Ecto neural progenitor cell (in vitro differentiated cells): ENCODE measurements at regions not wholly inside any gene's neighbourhood (a gene's known extent, or its start where the extent isn't known, plus 50 kb on each side); places are given as distances from the start of the nearest gene placed in this dataset.

Source experiments
- DNase-seq: peaks from one replicate; pipeline ENCODE4 v3.0.0-alpha.2; 2018; ENCODE audit warnings: low spot score

GRCh38 chr13:105450784-105451183 is 1084.7 kb downstream of the EFNB2 start:
- no peak for DNase-seq

- no peak for DNase-seq
These were observed 1086.7 kb downstream of the EFNB2 start for GRCh38 chr13:105448811-105449210.

DNA sequence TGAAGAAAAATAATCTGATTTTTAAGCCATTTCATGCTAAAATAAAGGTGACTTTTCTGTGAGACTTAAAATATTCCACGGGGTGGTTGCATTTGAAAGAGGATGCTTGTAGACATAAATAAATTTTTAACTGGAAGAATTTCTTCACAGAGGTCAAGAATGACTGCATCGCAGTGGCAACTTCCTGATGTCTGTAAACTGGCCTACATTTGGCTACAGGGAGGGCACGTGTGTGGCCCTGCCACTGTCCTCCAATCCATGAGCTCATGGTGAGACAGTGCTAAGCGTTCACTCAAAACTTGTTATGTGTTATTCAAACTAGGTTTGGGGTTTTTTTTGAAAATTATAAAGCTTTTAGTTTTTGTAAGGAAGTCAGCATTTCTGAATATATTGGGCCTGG is 1089.3 kb downstream of the EFNB2 start:
- DNase-seq, result no peak

- no peak for DNase-seq
These were observed 1089.7 kb downstream of the EFNB2 start for GRCh38 chr13:105445796-105446195.

DNA sequence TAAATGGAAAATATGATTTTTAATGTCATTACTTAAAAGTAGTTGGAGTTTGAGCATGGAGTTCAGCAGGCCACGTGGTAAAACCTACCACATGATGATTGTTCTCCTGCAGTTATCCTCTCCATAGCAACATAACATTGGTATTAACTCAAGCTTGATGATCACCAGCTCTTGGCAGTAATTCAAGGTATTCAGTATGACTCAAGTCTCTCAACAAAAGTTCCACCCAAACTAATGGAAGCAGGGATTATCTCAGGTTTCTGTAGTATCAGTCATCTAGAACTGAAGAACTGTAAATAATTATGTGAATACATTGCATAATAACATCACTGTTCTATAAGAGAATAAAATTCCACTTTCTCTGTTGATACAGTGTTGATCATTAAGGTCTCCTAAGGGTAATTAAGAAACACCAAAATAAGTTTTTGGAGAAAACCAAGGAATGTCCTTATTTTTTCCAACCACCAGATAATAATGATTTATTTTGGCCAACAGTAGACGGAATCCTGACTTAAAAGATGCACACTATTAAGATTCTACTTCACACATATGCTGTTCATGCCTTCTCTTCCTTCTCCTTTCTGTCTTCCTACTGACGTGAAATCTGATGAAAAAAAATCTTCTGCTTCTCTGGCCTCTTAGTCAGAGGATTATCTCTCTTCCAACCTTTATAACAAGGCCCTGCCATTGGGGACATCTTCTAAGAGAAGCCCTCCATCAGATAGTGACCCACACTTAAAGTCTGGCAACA is 1092.3 kb downstream of the EFNB2 start:
- DNase-seq, result no peak

GRCh38 chr13:105442040-105442439 is 1093.4 kb downstream of the EFNB2 start:
- no peak for DNase-seq

- no peak for DNase-seq
These were observed 1094.3 kb downstream of the EFNB2 start for GRCh38 chr13:105441051-105441750.

GRCh38 chr13:105436943-105437342 is 1098.5 kb downstream of the EFNB2 start:
- DNase-seq, result no peak

- no peak for DNase-seq
These were observed 1103.0 kb downstream of the EFNB2 start for GRCh38 chr13:105432438-105432837.

DNA sequence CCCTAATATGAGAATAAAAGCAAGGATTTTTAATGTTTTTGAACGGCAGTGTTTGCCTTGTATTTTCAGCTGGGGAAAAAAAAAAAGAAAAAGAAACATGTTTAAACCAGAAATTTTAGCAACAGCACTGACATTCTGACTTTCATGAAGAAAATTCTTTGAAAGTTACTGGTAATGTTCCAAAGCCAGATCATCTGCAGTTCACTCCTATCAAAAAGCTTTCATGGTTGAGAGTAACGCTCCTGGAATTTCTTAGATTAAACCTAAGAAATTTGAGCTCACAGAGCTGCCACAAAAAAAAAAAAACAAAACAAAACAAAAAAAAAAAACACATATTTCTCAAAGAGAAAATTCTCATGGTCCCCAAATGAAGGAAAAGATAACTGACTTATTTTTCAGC is 1106.7 kb downstream of the EFNB2 start:
- no peak for DNase-seq

DNA sequence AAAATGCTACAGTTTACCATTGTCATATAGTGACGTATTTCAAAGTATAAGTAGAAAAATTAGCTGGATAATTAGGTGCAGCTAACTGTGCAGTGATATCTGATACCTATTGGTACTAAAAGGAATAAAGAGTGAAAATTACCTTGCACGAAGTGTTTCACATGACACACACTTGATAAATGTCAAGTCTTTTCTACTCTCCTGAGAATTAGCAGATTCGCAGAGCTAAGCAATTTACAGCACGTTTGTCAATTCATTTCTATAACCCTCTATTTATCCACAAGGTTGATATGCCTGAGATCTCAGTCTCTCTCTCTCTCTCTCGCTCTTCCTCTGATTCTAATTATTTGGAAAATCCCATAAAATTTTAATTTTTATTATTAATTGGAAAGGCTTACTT is 1109.0 kb downstream of the EFNB2 start:
- DNase-seq, result no peak

DNA sequence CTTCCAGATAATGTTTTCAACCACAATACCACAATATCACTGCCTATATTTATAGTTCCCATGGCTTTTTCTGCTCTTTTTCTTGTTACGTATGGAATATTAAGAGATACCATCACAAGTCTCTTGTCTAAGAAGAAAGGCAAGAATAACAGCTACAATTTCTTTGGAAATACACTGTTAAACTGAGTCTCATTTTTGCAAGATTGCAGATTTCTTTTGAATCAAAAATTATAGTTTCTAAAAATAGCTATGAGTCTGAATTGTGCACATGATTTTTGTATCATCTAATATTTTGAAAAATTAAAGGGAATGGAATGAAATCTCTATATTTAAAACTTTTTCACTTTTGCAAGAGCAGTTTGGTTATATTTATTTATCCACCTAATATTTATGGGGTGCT is 1120.8 kb downstream of the EFNB2 start:
- DNase-seq, result no peak

DNA sequence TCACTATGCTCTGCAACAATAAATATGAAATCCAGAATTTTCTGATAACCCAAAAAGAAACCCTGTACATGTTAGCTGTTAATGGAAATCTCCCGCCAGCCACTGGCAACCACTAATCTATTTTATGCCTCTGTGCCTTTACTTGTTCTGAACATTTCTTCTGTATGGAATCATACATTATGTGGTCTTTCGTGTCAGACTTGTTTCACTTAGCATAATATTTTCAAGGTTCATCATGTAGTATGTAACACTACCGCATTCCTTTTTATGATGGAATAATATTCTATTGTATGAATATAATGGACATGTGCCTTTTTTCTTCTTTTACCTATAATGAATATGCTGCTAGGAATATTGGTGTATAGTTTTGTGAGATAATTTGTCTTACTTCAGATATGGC is 1123.3 kb downstream of the EFNB2 start:
- no peak for DNase-seq

DNA sequence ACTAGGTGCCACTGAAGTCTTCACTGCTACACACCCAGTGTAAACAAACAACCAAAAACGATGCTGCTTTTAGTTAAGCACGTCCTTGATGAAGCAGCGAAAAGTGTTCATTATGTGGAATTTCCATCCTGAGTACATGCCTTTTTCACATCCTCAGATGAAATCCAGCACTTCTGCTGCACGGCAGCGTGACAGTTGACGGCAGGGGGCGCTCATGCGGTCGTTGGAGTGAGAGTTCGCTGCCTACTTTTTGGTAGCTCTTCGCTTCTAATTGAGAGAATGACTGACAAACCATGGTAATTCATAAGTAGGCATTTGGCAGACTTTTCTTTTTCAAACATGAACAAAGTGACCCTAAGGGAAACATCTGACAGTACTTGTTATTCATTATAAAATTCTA is 1124.9 kb downstream of the EFNB2 start:
- DNase-seq, result peak; percentile 69

DNA sequence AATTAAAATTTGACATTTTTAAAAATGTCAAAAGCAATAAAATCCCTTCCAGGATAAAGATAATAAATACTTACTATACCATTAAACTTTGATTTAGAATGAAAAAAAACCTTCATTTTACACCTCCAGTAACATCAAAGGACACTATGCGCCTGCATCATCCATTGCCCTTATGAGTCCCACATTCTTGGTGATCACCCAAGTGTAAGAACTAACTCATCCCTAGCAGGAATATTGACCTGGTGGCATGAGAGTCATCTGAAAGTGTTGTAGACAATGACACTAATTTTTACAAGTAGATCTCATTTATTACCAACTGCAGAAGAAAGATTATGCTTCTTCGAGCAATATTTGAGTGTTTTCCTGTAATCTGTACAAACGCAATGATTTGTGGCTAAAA is 1128.9 kb downstream of the EFNB2 start:
- no peak for DNase-seq

- no peak for DNase-seq
These were observed 1132.4 kb downstream of the EFNB2 start for GRCh38 chr13:105403086-105403485.

GRCh38 chr13:105395041-105395440 is 1140.4 kb downstream of the EFNB2 start:
- no peak for DNase-seq

- no peak for DNase-seq
These were observed 1146.1 kb downstream of the EFNB2 start for GRCh38 chr13:105389373-105389772.

- no peak for DNase-seq
These were observed 1158.0 kb downstream of the EFNB2 start for GRCh38 chr13:105377452-105377851.

DNA sequence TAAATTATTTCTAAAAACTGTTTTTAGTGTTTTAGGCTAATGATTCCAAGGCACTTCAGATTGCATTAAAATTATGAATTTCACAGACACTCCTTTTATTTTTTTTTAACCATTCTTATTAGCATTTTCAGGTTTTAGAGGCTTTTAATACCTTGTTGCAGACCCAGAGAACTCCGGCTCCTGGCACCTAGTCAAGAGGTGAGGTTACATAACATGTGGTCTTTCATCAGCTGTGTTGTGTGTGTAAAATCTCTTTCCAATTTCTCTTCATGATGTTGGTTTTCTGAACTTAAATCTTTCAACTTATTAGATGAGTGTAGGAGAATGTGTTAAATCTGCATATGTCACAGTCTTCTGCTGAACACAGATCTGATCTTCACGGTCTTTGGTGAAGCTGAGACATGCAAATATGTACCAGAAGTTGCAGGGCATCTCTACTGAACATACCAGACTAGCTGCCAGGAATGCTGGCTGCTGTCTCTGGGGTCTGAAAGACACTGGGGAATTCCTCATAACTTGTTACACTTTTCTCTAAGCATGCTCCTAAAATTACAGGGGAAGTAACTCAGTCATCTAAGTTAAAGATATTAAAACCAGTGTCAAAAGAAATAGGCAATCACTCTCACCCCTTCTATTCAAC is 1165.3 kb downstream of the EFNB2 start:
- no peak for DNase-seq

DNA sequence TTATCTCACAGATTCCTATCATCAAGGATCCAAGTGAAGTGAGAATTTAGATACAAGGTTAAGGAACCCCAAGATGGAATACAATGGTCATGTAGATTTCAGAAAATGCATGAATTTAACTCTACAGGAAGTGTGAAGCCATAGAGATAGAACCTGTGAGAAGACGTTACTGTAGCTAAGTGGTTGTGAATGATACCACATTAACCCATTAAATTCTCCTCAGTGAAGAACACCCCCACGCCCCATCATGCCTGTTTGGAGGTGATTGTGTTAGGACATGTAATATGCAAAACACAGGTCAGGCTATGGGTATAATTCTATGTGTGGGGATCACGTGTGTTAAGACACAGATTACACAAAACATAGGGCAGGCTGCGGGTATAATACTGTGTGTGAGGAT is 1166.7 kb downstream of the EFNB2 start:
- DNase-seq, result no peak

GRCh38 chr13:105365831-105366230 is 1169.6 kb downstream of the EFNB2 start:
- DNase-seq, result no peak

- no peak for DNase-seq
These were observed 1170.4 kb downstream of the EFNB2 start for GRCh38 chr13:105365021-105365550.
